ENCODE measurements at regions not wholly inside any gene's neighbourhood (a gene's known extent, or its start where the extent isn't known, plus 50 kb on each side); places are given as distances from the start of the nearest gene placed in this dataset.

- Histone ChIP-seq H3K4ac (ENCODE audit: low read length) (no peak overlapping the region), H2AFZ (ENCODE audit: low read length) (no peak overlapping the region), H3K4me2 (ENCODE audit: insufficient read depth, low read length, poor library complexity, severe bottlenecking) (no peak overlapping the region), H3K18ac (ENCODE audit: low read length) (no peak overlapping the region), H2BK15ac (ENCODE audit: low read length) (no peak overlapping the region), H3K36me3 (replicated peaks in 1 of 2; ENCODE audit: control insufficient read depth in 2 of 2, insufficient read depth in 2 of 2, low read length in 2 of 2) (no peaks in the 10 kb centered on the region), H3K4me1 (ENCODE audit: control insufficient read depth in 2 of 2, insufficient read depth in 1 of 2, low read depth in 1 of 2, low read length in 2 of 2) (no peaks in the 10 kb centered on the region), H4K91ac (ENCODE audit: low read depth, low read length, poor library complexity) (no peak overlapping the region), H3K79me1 (ENCODE audit: low read depth, low read length) (no peaks in the 10 kb centered on the region), H3K23ac (ENCODE audit: low read depth, low read length, poor library complexity) (no peak overlapping the region), H2AK5ac (ENCODE audit: low read depth, low read length) (no peak overlapping the region), H3K9me3 (replicated peaks in 1 of 2; ENCODE audit: control insufficient read depth in 2 of 2, insufficient read depth in 1 of 2, low read depth in 1 of 2, low read length in 2 of 2) (peaks cover 2 to 11% of the 10 kb centered on the region in 2 donors), H3K4me3 (ENCODE audit: low read length in 2 of 2) (no peak overlapping the region), H4K8ac (ENCODE audit: low read depth, low read length) (no peak overlapping the region), H2BK120ac (ENCODE audit: low read depth, low read length) (no peak overlapping the region), H2BK12ac (ENCODE audit: low read length) (no peak overlapping the region), H3K9ac (ENCODE audit: low read depth, low read length, poor library complexity) (no peak overlapping the region), H3K27me3 (ENCODE audit: control insufficient read depth in 3 of 3, insufficient read depth in 3 of 3, low read depth in 1 of 3, low read length in 3 of 3) (no peaks in the 10 kb centered on the region), H3K27ac (replicated peaks; ENCODE audit: low read length) (no peak overlapping the region), H2BK5ac (ENCODE audit: low read length) (no peak overlapping the region), H3K14ac (ENCODE audit: low read length) (no peak overlapping the region)
- WGBS, 2 donors (ENCODE audit: extremely low coverage in 2 of 2, insufficient read length in 2 of 2, insufficient replicate concordance in 1 of 2) = no CpG with 5 or more reads among the region's 4 CpGs
- no peak for DNase-seq (ENCODE audit: low spot score)
These were observed 140.3 kb upstream of the DDX18 start for GRCh38 chr2:117674172-117674571.

- Histone ChIP-seq H3K23ac (ENCODE audit: low read depth, low read length, poor library complexity) (no peak overlapping the region), H4K8ac (ENCODE audit: low read depth, low read length) (no peak overlapping the region), H3K9me3 (replicated peaks in 1 of 2; ENCODE audit: control insufficient read depth in 2 of 2, insufficient read depth in 1 of 2, low read depth in 1 of 2, low read length in 2 of 2) (peaks cover 0 to 2% of the 10 kb centered on the region in 2 donors), H3K4ac (ENCODE audit: low read length) (no peak overlapping the region), H3K79me1 (ENCODE audit: low read depth, low read length) (no peaks in the 10 kb centered on the region), H2AK5ac (ENCODE audit: low read depth, low read length) (no peak overlapping the region), H3K4me2 (ENCODE audit: insufficient read depth, low read length, poor library complexity, severe bottlenecking) (no peak overlapping the region), H3K14ac (ENCODE audit: low read length) (no peak overlapping the region), H4K91ac (ENCODE audit: low read depth, low read length, poor library complexity) (no peak overlapping the region), H3K27me3 (ENCODE audit: control insufficient read depth in 3 of 3, insufficient read depth in 3 of 3, low read depth in 1 of 3, low read length in 3 of 3) (peaks cover 0 to 2% (median 0%) of the 10 kb centered on the region in 3 experiments), H3K4me1 (ENCODE audit: control insufficient read depth in 2 of 2, insufficient read depth in 1 of 2, low read depth in 1 of 2, low read length in 2 of 2) (peaks cover 0 to 7% of the 10 kb centered on the region in 2 donors), H3K27ac (replicated peaks; ENCODE audit: low read length) (no peak overlapping the region), H3K4me3 (ENCODE audit: low read length in 2 of 2) (no peak overlapping the region), H2BK15ac (ENCODE audit: low read length) (no peak overlapping the region), H2BK120ac (ENCODE audit: low read depth, low read length) (no peak overlapping the region), H2BK5ac (ENCODE audit: low read length) (no peak overlapping the region), H2AFZ (ENCODE audit: low read length) (no peak overlapping the region), H3K36me3 (replicated peaks in 1 of 2; ENCODE audit: control insufficient read depth in 2 of 2, insufficient read depth in 2 of 2, low read length in 2 of 2) (no peaks in the 10 kb centered on the region), H2BK12ac (ENCODE audit: low read length) (no peak overlapping the region), H3K9ac (ENCODE audit: low read depth, low read length, poor library complexity) (no peak overlapping the region), H3K18ac (ENCODE audit: low read length) (no peak overlapping the region)
- DNase-seq (ENCODE audit: low spot score) = no peak
- no CpG with 5 or more reads among the region's 1 CpG for WGBS, 2 donors (ENCODE audit: extremely low coverage in 2 of 2, insufficient read length in 2 of 2, insufficient replicate concordance in 1 of 2)
These were observed 134.5 kb upstream of the DDX18 start for GRCh38 chr2:117679952-117680351.

GRCh38 chr2:117684919-117685318 lies 129.6 kb upstream of the DDX18 start:
- no peak overlapping the region for H3K23ac ChIP-seq (ENCODE audit: low read depth, low read length, poor library complexity)
- H3K4me3 ChIP-seq (ENCODE audit: low read length in 2 of 2) = no peak overlapping the region
- H4K8ac ChIP-seq (ENCODE audit: low read depth, low read length) = no peak overlapping the region
- H3K4me2 ChIP-seq (ENCODE audit: insufficient read depth, low read length, poor library complexity, severe bottlenecking) = no peak overlapping the region
- H3K27me3 ChIP-seq (ENCODE audit: control insufficient read depth in 3 of 3, insufficient read depth in 3 of 3, low read depth in 1 of 3, low read length in 3 of 3) = peaks cover 0 to 2% (median 0%) of the 10 kb centered on the region in 3 experiments
- no peak overlapping the region for H3K14ac ChIP-seq (ENCODE audit: low read length)
- no CpG with 5 or more reads among the region's 2 CpGs for WGBS, 2 donors (ENCODE audit: extremely low coverage in 2 of 2, insufficient read length in 2 of 2, insufficient replicate concordance in 1 of 2)
- H2BK12ac ChIP-seq (ENCODE audit: low read length) = no peak overlapping the region
- H2BK15ac ChIP-seq (ENCODE audit: low read length) = no peak overlapping the region
- no peak overlapping the region for H2AFZ ChIP-seq (ENCODE audit: low read length)
- H3K79me1 ChIP-seq (ENCODE audit: low read depth, low read length) = no peaks in the 10 kb centered on the region
- peaks cover 0 to 4% of the 10 kb centered on the region in 2 donors for H3K4me1 ChIP-seq (ENCODE audit: control insufficient read depth in 2 of 2, insufficient read depth in 1 of 2, low read depth in 1 of 2, low read length in 2 of 2)
- DNase-seq (ENCODE audit: low spot score) = no peak
- no peak overlapping the region for H3K4ac ChIP-seq (ENCODE audit: low read length)
- no peak overlapping the region for H3K27ac ChIP-seq (replicated peaks; ENCODE audit: low read length)
- H2BK120ac ChIP-seq (ENCODE audit: low read depth, low read length) = no peak overlapping the region
- no peak overlapping the region for H4K91ac ChIP-seq (ENCODE audit: low read depth, low read length, poor library complexity)
- H3K9me3 ChIP-seq (replicated peaks in 1 of 2; ENCODE audit: control insufficient read depth in 2 of 2, insufficient read depth in 1 of 2, low read depth in 1 of 2, low read length in 2 of 2) = peaks cover 0 to 6% of the 10 kb centered on the region in 2 donors
- no peaks in the 10 kb centered on the region for H3K36me3 ChIP-seq (replicated peaks in 1 of 2; ENCODE audit: control insufficient read depth in 2 of 2, insufficient read depth in 2 of 2, low read length in 2 of 2)
- no peak overlapping the region for H2AK5ac ChIP-seq (ENCODE audit: low read depth, low read length)
- H3K18ac ChIP-seq (ENCODE audit: low read length) = no peak overlapping the region
- H3K9ac ChIP-seq (ENCODE audit: low read depth, low read length, poor library complexity) = no peak overlapping the region
- H2BK5ac ChIP-seq (ENCODE audit: low read length) = no peak overlapping the region

GRCh38 chr2:117686699-117687098 lies 127.8 kb upstream of the DDX18 start:
- Histone ChIP-seq H4K91ac (ENCODE audit: low read depth, low read length, poor library complexity) (no peak overlapping the region), H4K8ac (ENCODE audit: low read depth, low read length) (no peak overlapping the region), H2BK15ac (ENCODE audit: low read length) (no peak overlapping the region), H2AK5ac (ENCODE audit: low read depth, low read length) (no peak overlapping the region), H3K9me3 (replicated peaks in 1 of 2; ENCODE audit: control insufficient read depth in 2 of 2, insufficient read depth in 1 of 2, low read depth in 1 of 2, low read length in 2 of 2) (peaks cover 0 to 4% of the 10 kb centered on the region in 2 donors), H2BK5ac (ENCODE audit: low read length) (no peak overlapping the region), H3K27me3 (ENCODE audit: control insufficient read depth in 3 of 3, insufficient read depth in 3 of 3, low read depth in 1 of 3, low read length in 3 of 3) (peaks cover 0 to 2% (median 0%) of the 10 kb centered on the region in 3 experiments), H3K18ac (ENCODE audit: low read length) (no peak overlapping the region), H3K4me1 (ENCODE audit: control insufficient read depth in 2 of 2, insufficient read depth in 1 of 2, low read depth in 1 of 2, low read length in 2 of 2) (peaks cover 0 to under 1% of the 10 kb centered on the region in 2 donors), H3K4me3 (ENCODE audit: low read length in 2 of 2) (no peak overlapping the region), H3K4ac (ENCODE audit: low read length) (no peak overlapping the region), H2BK12ac (ENCODE audit: low read length) (no peak overlapping the region), H3K23ac (ENCODE audit: low read depth, low read length, poor library complexity) (no peak overlapping the region), H3K27ac (replicated peaks; ENCODE audit: low read length) (no peak overlapping the region), H3K14ac (ENCODE audit: low read length) (no peak overlapping the region), H2AFZ (ENCODE audit: low read length) (no peak overlapping the region), H3K9ac (ENCODE audit: low read depth, low read length, poor library complexity) (no peak overlapping the region), H2BK120ac (ENCODE audit: low read depth, low read length) (no peak overlapping the region), H3K4me2 (ENCODE audit: insufficient read depth, low read length, poor library complexity, severe bottlenecking) (no peak overlapping the region), H3K36me3 (replicated peaks in 1 of 2; ENCODE audit: control insufficient read depth in 2 of 2, insufficient read depth in 2 of 2, low read length in 2 of 2) (no peaks in the 10 kb centered on the region), H3K79me1 (ENCODE audit: low read depth, low read length) (no peaks in the 10 kb centered on the region)
- DNase-seq (ENCODE audit: low spot score) = no peak
- WGBS, 2 donors (ENCODE audit: extremely low coverage in 2 of 2, insufficient read length in 2 of 2, insufficient replicate concordance in 1 of 2) = no CpG with 5 or more reads among the region's 1 CpG

Measured in neuronal stem cell (in vitro differentiated cells).